HG03108 (cell line): ENCODE measurements at regions not wholly inside any gene's neighbourhood (a gene's known extent, or its start where the extent isn't known, plus 50 kb on each side); places are given as distances from the start of the nearest gene placed in this dataset.

Experiments used
- ATAC-seq: cut with Tn5 transposase; IDR thresholded peaks from one replicate; pipeline ENCODE4 v1.9.1; 2021; ENCODE audit warnings: moderate library complexity; ENCODE audit not compliant: unreplicated experiment

DNA sequence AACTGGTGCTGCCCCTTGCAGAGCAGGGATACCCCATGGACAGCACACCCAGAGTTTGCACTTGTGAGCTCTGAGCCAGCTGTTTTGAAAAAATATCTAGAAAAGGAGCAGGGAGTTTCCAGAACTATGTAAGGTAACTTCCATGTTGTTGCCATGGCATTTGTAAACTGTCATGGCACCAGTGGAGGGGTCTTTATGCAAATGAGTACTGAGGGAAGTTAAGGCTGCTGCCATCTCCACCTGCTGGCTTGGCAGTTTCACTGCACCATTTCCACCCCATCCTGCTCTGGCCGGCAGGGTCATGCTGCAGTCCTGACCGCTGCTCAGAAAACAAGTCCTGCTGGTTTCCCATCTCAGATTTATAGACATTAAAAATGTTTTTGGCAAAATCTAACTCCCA, 52.3 kb upstream of the SNTG2 start:
- ATAC-seq, result no peak

DNA sequence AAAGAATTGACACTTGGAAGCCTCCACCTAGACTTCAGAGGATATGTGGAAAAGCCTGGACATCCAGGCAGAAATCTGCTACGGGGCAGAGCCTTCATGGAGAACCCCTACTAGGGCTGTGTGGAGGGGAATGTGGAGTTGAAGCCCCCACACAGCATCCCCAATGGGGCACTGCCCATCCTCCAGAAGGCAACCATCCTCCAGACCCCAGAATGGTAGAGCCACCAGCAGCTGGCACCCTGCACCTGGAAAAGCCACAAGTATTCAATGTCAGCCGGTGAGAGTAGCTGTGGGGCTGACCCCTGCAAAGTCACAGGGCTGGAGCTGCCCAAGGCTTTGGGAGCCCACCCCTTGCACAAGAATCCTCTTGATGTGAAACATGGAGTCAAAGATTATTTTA, 53.6 kb upstream of the SNTG2 start:
- no peak for ATAC-seq

DNA sequence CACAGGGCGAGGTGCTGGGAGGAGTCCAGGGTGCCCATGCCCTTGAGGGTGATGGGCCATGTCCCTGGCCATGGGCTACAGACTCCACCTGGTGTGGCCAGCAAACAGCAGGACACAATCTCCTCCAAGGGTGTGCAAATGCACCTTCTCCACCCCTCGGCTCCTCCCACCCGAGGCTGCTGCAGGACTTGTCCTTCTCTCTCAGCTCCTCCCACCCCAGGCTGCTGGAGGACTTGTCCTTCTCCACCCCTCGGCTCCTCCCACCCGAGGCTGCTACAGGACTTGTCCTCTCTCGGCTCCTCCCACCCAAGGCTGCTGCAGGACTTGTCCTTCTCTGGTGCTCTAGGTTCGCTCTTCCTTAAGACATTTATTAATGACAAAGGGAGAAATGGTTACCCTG, 57.3 kb upstream of the SNTG2 start:
- no peak for ATAC-seq

DNA sequence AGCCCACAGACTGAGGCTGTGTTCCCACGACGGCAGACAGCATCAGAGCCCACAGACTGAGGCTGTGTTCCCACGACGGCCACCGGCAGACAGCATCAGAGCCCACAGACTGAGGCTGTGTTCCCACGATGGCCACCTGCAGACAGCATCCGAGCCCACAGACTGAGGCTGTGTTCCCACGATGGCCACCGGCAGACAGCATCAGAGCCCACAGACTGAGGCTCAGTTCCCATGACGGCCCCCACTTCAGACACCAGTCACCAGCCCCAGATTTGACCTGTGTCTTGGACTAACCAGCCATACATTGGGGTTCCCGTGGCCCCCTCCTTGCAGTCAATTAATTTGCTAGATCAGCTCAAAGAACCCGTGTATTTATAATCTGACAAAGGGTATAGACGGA, 57.8 kb upstream of the SNTG2 start:
- ATAC-seq, result no peak

DNA sequence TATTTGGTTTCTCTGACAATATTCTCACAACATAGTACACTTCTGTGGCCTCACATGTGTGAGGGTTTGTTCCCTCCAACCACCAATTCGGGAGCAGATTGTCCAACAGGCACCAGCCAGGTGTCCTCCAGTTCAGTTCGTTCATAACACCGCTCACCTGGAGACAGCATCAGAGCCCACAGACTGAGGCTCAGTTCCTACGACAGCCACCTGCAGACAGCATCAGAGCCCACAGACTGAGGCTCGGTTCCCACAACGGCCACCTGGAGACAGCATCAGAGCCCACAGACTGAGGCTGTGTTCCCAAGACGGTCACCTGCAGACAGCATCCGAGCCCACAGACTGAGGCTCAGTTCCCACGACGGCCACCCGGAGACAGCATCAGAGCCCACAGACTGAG, 58.2 kb upstream of the SNTG2 start:
- no peak for ATAC-seq

DNA sequence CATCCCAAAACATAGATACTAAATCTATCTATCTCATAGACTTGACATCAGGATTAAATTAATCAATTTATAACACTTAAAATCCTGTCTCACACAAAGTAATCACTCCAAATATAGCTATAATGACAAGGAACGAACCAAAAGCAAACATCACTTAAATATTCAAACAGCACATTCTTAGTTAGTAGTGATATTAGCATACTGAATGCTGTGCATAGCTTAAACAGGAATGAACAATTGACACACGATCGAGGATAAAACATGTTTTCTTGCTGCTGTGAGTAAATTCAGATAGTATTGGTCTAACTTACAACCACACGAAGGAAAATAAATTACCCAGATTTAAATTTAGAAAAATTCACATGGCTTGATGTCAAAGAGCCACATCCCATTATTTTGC, 58.9 kb upstream of the SNTG2 start:
- ATAC-seq, result no peak

DNA sequence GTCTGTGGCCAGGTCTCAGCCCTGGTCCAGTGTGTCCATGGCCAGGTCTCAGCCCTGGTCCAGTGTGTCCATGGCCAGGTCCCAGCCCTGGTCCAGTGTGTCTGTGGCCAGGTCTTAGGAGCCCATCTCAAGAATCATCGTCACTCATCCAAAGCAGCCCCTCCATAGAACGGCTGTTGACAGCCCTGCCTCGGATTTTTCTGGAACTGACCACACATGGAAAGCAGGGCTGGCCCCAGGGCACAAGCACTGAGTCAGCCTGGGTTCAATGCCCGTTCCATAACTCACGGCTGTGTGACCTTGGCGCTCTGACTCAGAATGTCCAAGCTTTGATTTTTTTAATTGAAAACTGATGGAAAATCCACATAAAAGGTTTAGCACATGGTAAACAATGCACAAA, 59.9 kb upstream of the SNTG2 start:
- no peak for ATAC-seq

DNA sequence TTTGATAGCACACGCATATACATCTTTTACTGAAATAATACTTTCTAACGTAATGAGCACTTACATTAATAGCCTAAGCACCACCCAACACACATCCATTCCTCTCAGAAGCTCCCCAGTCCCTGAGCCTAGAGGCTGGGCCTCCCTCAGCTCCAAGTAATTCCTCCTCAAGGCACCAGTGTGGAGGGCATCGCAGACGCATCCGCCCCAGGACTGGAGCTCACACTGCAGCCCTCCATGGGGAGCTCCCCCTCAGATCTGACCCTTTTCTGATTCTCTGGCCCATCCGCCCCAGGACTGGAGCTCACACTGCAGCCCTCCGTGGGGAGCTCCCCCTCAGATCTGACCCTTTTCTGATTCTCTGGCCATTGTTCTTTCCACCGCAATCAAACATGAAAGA, 60.4 kb upstream of the SNTG2 start:
- ATAC-seq, result no peak

GRCh38 chr2:888906-889566, 61.6 kb upstream of the SNTG2 start:
- ATAC-seq, result no peak

DNA sequence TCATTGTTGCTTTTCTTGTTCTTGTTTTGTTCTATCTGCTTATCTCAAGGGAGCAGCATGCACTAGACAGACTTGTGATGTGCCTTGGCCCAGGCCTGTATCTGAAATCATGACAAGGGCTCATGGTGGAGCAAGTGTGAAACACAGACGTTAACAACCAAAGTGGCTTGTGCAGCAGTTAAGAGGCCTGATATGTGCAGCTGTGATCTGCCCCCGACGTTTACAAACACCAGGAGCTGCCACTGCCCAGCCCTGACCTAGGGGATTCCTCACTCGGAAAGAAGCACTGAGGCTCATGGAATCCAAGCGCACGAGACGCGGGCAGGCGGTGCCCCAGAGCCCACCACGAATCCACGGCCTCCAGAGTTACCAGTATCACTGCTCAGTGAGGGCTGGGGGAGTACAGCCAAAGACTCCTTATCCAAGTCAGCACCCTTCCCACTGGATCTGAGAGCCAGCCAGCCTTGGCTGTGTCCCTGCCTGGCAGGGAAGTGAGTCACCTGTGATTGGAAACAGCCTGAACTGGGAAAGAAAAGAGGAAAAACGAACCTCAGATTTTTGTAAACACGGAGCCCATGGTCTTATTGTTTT, 62.3 kb upstream of the SNTG2 start:
- ATAC-seq, result no peak

GRCh38 chr2:887639-888038, 63.0 kb upstream of the SNTG2 start:
- no peak for ATAC-seq

DNA sequence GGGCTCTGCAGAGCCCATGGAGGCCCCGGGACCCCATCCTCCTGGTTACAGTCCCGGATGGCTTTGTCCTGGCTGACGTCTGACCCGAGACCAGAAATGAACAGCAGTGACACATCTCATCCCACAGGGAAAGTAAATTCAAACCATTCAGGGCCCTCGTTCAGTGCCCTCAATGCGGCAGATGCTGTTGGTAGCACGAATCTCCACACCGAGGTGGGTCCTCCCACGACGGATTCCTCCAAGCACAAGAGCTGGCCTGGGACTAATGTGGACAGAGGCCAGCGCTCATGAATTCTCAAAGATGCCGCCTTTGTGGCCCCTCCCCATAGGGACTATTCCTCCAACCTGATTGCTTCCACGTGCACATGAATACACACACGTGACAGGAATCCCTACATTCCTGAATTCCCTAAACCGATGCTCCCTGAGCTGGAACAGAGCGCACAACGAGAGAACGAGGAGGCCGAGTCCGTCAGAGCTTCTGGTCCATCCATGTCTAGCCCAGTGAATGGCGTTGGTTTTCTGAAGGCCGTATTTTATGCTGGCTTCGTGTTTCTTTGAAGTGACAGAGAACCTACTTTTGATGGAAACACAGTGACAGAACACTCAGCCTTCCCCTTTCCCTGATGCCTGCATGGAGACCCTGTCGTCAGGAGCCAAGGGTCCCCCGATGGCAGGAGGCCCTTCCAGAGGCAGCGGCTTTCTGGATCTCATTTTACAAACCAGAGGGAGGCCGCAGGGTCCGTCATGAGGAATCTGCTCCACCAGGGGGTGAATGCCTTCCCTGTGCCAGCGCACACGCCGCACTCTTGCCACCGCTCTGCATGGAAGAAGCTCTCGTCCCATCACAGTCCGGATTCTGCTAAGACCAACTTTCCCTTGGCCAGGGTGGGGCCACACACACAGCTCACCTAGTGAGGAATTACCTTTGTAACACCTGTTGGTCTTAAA, 64.3 kb upstream of the SNTG2 start:
- ATAC-seq, result no peak

DNA sequence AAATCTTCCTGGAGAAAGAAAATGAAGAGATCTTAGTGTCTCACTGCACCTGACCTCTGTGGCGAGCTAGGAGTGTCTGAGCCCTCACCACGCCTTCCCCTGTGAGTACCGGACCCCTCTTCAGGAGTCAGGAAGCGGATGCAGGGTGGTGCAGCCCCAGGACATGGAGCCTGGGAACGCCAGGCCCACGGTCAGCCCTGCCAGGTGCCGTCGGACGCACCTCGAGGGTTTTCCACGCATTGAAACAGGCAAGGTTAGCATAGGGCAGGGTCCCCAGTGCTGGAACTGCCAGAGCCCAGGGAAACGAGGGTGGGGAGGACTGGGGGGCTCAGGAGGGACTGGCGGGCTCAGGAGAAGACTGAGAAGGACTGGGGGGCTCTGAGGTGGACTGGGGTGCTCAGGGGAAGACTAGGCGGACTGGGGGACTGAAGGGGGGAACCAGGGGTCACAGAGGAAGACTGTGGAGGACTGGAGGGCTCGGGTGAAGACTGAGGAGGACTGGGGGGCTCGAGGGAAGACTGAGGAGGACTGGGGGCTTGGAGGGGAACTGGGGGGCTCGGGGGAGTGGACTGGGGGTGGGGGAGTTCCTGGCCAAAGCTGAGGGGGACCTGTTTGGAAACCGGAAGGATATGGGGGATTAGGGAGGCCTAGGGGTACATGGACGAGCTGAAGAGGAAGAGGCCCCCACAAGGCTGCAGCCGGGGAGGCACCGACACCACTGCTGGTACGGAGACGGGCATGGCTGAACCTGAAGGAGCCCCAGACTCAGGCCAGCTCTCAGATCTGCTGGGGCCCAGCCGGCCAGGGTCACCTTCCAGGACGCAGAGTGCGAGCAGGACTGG, 65.2 kb upstream of the SNTG2 start:
- ATAC-seq, result no peak

DNA sequence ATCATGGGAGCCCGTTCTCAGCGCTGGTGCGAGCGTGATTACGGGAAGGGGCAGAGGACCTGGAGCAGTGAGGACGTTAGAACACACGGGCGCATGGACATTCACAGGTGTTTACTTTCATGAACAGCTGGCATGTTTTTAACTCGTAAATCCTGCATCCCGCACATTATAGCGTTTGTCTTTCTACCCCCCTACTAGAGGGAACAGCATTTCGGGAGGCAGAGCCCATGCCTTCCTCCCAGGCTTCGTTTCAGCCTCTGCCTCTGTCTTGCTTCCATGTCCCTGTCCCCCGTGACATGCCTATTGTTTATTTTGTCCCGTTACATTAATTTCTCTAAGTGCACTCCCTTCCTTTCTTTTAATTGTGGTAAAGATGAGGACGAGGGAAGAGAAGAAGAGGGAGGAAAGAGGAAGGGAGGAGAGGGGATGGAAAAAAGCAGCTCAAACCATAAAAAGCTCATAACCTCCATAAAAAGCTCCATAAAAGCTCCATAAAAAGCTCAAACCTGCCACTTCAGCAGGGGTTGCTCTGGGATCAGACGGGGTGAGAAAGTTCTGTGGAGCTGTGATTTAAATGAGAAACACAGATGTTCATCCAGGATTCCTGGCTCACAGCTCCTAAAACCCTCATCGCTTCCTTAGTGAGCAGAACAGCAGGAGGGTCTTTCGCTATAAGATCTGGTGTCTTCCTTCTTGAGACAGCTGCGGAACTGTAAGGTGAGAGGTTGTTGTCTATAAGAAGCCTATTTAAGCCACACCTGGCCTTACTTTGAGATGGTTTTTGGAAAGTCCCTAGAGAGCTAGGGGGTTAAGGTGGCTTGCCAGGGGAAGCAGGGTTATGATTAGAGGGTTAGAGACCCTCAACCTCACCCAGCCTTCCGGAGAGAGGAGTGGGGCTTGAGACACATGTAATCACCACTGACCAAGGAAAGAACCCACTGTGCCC, 66.6 kb upstream of the SNTG2 start:
- ATAC-seq, result no peak

DNA sequence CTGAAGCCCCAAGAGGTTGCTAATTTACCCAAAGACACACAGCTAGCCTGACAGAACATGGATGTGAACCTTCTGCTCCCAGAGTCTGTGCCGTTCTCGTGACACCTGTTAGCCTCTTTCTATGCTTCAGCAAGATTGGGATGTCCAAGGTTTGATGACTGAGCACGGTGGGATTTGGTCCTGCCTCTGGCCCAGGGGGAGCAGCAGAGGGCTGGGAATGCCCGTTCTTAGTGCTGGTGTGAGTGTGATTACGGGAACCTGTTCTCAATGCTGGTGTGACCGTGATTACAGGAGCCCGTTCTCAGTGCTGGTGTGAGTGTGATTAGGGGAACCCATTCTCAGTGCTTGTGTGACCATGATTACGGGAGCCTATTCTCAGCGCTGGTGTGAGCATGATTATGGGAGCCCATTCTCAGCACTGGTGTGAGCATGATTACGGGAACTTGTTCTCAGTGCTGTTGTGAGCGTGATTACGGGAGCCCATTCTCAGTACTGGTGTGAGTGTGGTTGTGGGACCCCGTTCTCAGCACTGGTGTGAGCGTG, 67.3 kb upstream of the SNTG2 start:
- ATAC-seq, result no peak

DNA sequence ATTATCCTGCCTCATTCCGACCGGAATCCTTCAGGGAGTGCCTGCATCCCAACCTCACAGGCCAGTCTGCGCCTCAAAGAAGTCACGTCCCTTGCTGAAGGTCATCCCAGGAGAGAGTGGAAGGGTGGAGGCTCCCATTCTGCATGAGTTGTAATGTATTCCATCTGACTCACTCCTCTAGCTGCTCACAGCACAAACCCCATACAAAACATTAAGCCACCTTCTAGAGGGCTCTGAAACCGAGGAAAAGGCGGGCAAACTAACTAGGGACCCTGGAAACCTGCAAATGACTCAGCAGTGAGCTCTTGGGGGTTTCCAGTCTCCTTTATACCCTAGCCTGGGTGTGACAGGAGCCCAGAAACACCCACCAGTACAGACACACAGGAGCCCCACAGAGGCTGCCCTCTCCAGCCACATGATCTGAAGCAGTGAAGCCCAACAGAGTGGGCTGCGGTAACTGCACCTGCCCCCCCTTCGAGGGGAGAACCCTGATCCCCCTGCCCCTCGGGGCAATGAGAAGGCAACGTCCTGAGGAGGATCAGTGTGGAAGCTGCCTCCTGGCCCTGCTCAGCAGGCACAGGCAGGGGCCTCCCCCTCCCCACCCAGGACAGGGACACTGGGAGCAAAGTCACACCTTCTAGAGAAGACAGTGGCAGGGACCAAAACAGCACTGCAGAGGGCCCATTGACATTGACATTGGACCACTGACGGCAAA, 69.3 kb upstream of the SNTG2 start:
- no peak for ATAC-seq

DNA sequence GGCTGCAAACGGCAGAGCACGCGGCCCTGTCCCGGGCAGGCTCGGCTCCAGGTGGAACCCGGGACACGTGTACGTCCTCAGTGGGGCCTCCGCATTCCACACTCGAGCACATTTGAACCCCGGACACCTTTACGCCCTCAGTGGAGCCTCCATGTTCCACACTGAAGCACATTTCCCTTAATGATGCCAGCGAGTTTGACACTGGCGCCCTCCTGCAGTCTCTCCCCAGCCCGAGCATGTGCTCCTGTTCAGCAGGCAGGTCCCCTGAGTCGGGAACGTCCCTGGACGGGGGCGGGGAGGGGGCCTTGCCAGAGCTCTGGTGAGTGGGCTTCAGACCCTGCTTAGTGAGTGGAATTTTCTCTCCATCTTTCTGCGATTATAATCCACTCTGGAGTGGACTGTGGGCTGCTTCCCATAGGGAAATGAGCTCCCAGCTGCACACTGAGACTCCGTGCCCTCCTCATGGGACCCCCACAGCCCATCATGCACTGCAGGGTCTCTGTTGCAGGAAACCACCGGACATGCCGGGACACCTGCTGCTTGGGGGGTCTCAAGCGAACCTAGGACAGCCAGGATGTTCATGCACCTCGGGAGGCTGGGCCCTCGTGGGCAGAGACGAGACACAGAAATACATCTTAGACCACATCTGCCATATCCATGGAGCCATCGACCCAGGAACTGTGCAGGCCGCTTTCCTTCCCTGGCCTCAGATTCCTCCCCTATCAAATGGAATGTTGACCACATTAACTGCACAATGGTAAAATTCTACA, 70.3 kb upstream of the SNTG2 start:
- no peak for ATAC-seq

DNA sequence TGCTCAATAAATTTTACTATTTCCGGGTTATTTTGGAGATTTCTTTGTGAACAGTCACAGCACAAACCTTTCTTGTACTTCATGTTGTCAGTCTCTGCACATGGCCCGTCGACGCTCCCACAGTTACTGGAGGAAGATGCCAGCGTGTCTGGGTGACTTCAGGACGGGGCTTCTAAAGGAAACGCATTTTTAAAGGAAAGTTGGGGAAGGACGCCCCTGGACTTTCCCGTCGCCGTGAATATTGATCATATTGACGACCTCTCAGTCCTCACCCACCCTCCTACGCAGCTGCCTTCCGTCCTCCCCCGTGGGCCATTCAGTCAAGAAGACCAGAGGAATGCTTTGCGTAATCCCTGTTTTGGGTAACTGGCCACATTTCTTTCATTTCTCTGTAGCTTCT, 71.1 kb upstream of the SNTG2 start:
- ATAC-seq, result no peak
